ENCODE measurements at regions not wholly inside any gene's neighbourhood (a gene's known extent, or its start where the extent isn't known, plus 50 kb on each side); places are given as distances from the start of the nearest gene placed in this dataset.

- H3K27ac Mint-ChIP-seq: no peak overlapping the region
- TF ChIP-seq CTCF (IDR thresholded peaks at IDR 0.05; ENCODE audit: unreplicated experiment): no peak
- peaks cover 4% of the 10 kb centered on the region for H3K36me3 Mint-ChIP-seq
- H3K9me3 Mint-ChIP-seq: peaks cover 16% of the 10 kb centered on the region
- no peak overlapping the region for H3K4me3 Mint-ChIP-seq
- peaks cover 4% of the 10 kb centered on the region for H3K4me1 Mint-ChIP-seq
- H3K27me3 Mint-ChIP-seq (ENCODE audit: low read depth): no peaks in the 10 kb centered on the region
- no peak for DNase-seq (ENCODE audit: low spot score in 2 of 2, unreplicated experiment in 2 of 2)
Measured at GRCh38 chr16:65861131-65861731, 505.3 kb upstream of the CDH5 start.

GRCh38 chr16:65855171-65856145 is 511.0 kb upstream of the CDH5 start:
- H3K4me1 Mint-ChIP-seq: no peaks in the 10 kb centered on the region
- no peaks in the 10 kb centered on the region for H3K27me3 Mint-ChIP-seq (ENCODE audit: low read depth)
- no peak overlapping the region for H3K27ac Mint-ChIP-seq
- no peaks in the 10 kb centered on the region for H3K36me3 Mint-ChIP-seq
- TF ChIP-seq CTCF (IDR thresholded peaks at IDR 0.05; ENCODE audit: unreplicated experiment): no peak
- H3K9me3 Mint-ChIP-seq: peaks cover 13% of the 10 kb centered on the region
- peak in 1 of 2 experiments; percentile 16 for DNase-seq (ENCODE audit: low spot score in 2 of 2, unreplicated experiment in 2 of 2)
- no peak overlapping the region for H3K4me3 Mint-ChIP-seq

- Mint-ChIP-seq H3K27ac (no peak overlapping the region), H3K9me3 (peaks cover 7% of the 10 kb centered on the region), H3K27me3 (ENCODE audit: low read depth) (peaks cover 3% of the 10 kb centered on the region), H3K4me3 (no peak overlapping the region), H3K4me1 (no peaks in the 10 kb centered on the region), H3K36me3 (no peaks in the 10 kb centered on the region)
- no peak for TF ChIP-seq CTCF (IDR thresholded peaks at IDR 0.05; ENCODE audit: unreplicated experiment)
- DNase-seq (ENCODE audit: low spot score in 2 of 2, unreplicated experiment in 2 of 2): no peak
Measured at GRCh38 chr16:65846210-65846602, 520.3 kb upstream of the CDH5 start.

GRCh38 chr16:65845466-65846209 is 520.9 kb upstream of the CDH5 start:
- Mint-ChIP-seq H3K27me3 (ENCODE audit: low read depth) (peaks cover 3% of the 10 kb centered on the region), H3K9me3 (peaks cover 4% of the 10 kb centered on the region), H3K36me3 (no peaks in the 10 kb centered on the region), H3K4me3 (no peak overlapping the region), H3K27ac (no peak overlapping the region), H3K4me1 (no peaks in the 10 kb centered on the region)
- no peak for DNase-seq (ENCODE audit: low spot score in 2 of 2, unreplicated experiment in 2 of 2)
- TF ChIP-seq CTCF (IDR thresholded peaks at IDR 0.05; ENCODE audit: unreplicated experiment): no peak

GRCh38 chr16:65843941-65844340 is 522.5 kb upstream of the CDH5 start:
- H3K36me3 Mint-ChIP-seq: no peaks in the 10 kb centered on the region
- peaks cover 3% of the 10 kb centered on the region for H3K27me3 Mint-ChIP-seq (ENCODE audit: low read depth)
- peaks cover 4% of the 10 kb centered on the region for H3K9me3 Mint-ChIP-seq
- H3K27ac Mint-ChIP-seq: no peak overlapping the region
- H3K4me1 Mint-ChIP-seq: peaks cover 2% of the 10 kb centered on the region
- H3K4me3 Mint-ChIP-seq: no peak overlapping the region
- no peak for TF ChIP-seq CTCF (IDR thresholded peaks at IDR 0.05; ENCODE audit: unreplicated experiment)
- DNase-seq (ENCODE audit: low spot score in 2 of 2, unreplicated experiment in 2 of 2): no peak

Data from mesothelial cell of epicardium (in vitro differentiated cells).